HCT116 (cell line): ENCODE measurements at regions not wholly inside any gene's neighbourhood (a gene's known extent, or its start where the extent isn't known, plus 50 kb on each side); places are given as distances from the start of the nearest gene placed in this dataset.

ENCODE experiments used
- ATAC-seq: fragments of 200-7000 bp; cut with Tn5 transposase; 2 replicates; pipeline ENCODE4 v1.9.1; 2020; ENCODE audit warnings: mild to moderate bottlenecking, moderate library complexity
- BruUV-seq: library from RNA; stranded (reverse); fragments of 400-500 nt; replicated peaks from 2 replicates; lab custom pipeline; 2021; lab: Mats Ljungman, UMichigan
- CTCF ChIA-PET: fragments of 300-600 bp; sonication (Branson Sonifier 250); formaldehyde crosslinking; loops from one replicate; lab custom pipeline; 2021; ENCODE audit warnings: antibody characterized with exemption; lab: Charles Lee
- POLR2A ChIA-PET: fragments of 300-600, 350-600 bp; sonication (Branson Sonifier 250); formaldehyde crosslinking; loops from one replicate; lab custom pipeline; 2021; ENCODE audit warnings: antibody characterized with exemption; lab: Charles Lee
- RAD21 ChIA-PET, 2 experiments: fragments of 300-600 bp; sonication (Branson Sonifier 250); formaldehyde crosslinking; loops; one replicate each; lab custom pipeline; 2023; ENCODE audit warnings: low total read pairs in 2 of 2; ENCODE audit not compliant: uncharacterized antibody in 2 of 2, unreplicated experiment in 2 of 2, low non-redundant PET in 1 of 2; lab: Charles Lee
- DNase-seq: peaks from one replicate; pipeline ENCODE4 v3.0.0-alpha.2; 2010; ENCODE audit warnings: low read depth, low spot score
- H2AFZ ChIP-seq: fragments of 200-600 bp; shearing (Covaris generic), sonication (generic); 2 replicates; pipeline ENCODE4 v1.6.1; 2017; ENCODE audit warnings: low read depth, mixed run types, mixed read lengths, antibody characterized with exemption, low read length; ENCODE audit not compliant: poor library complexity, severe bottlenecking
- H3K27ac ChIP-seq: 2 replicates; pipeline ENCODE4 v1.5.1; 2012; ENCODE audit warnings: low read depth, low read length
- H3K27me3 ChIP-seq: fragments of 200-600 bp; sonication (generic); 2 replicates; pipeline ENCODE4 v1.6.1; 2016; ENCODE audit warnings: mixed run types, low read length, mixed read lengths; ENCODE audit not compliant: insufficient read depth
- H3K36me3 ChIP-seq, 2 experiments: fragments of 200-500 bp in 1 of 2; fragments of 200-600 bp in 1 of 2; sonication (Bioruptor generic) in 1 of 2; sonication (generic) in 1 of 2; 2 replicates each; pipeline versions ENCODE4 v1.5.1 to v1.6.1; 2014 to 2016; ENCODE audit warnings: low read length in 2 of 2, inconsistent platforms in 1 of 2, mixed read lengths in 1 of 2, mixed run types in 1 of 2; ENCODE audit not compliant: insufficient read depth in 2 of 2, control insufficient read depth in 1 of 2
- H3K4me1 ChIP-seq, 2 experiments: fragments of 200-600 bp in 1 of 2; sonication (generic) in 1 of 2; 2 replicates each; pipeline versions ENCODE4 v1.5.1 to v1.6.1; 2012 to 2017; ENCODE audit warnings: low read length in 2 of 2, inconsistent platforms in 1 of 2, mild to moderate bottlenecking in 1 of 2, mixed read lengths in 1 of 2, mixed run types in 1 of 2, moderate library complexity in 1 of 2; ENCODE audit not compliant: insufficient read depth in 2 of 2, control insufficient read depth in 1 of 2
- H3K4me2 ChIP-seq: fragments of 200-600 bp; sonication (generic); 2 replicates; pipeline ENCODE4 v1.6.1; 2017; ENCODE audit warnings: mixed run types, low read length, mixed read lengths
- H3K4me3 ChIP-seq, 2 experiments: fragments of 200-600 bp in 1 of 2; sonication (generic) in 1 of 2; replicated peaks in 1 of 2; 2 replicates each; pipeline ENCODE4 v1.5.1; 2011 to 2016; ENCODE audit warnings: low read length in 2 of 2, control low read depth in 1 of 2, low read depth in 1 of 2, mild to moderate bottlenecking in 1 of 2, mixed read lengths in 1 of 2, mixed run types in 1 of 2
- H3K79me2 ChIP-seq: fragments of 200-600 bp; sonication (generic); 2 replicates; pipeline ENCODE4 v1.6.1; 2017; ENCODE audit warnings: mild to moderate bottlenecking, mixed run types, low read length, moderate library complexity, mixed read lengths; ENCODE audit not compliant: insufficient read depth
- H3K9ac ChIP-seq: fragments of 200-600 bp; sonication (generic); 2 replicates; pipeline ENCODE4 v1.6.1; 2016; ENCODE audit warnings: low read length, mixed read lengths
- H3K9me2 ChIP-seq: fragments of 200-600 bp; sonication (generic), shearing (Covaris generic); 2 replicates; pipeline ENCODE4 v1.6.1; 2017; ENCODE audit warnings: mixed run types, mild to moderate bottlenecking, moderate library complexity; ENCODE audit not compliant: insufficient read depth
- H3K9me3 ChIP-seq, 2 experiments: fragments of 200-500 bp in 1 of 2; fragments of 200-600 bp in 1 of 2; sonication (Bioruptor generic) in 1 of 2; sonication (generic) in 1 of 2; 2 replicates each; pipeline ENCODE4 v1.6.1; 2014 to 2017; ENCODE audit warnings: low read length in 2 of 2, mixed read lengths in 2 of 2, inconsistent platforms in 1 of 2, low read depth in 1 of 2, mild to moderate bottlenecking in 1 of 2, mixed run types in 1 of 2, moderate library complexity in 1 of 2; ENCODE audit not compliant: control insufficient read depth in 1 of 2, insufficient read depth in 1 of 2
- H4K20me1 ChIP-seq: fragments of 200-600 bp; sonication (generic), shearing (Covaris generic); 2 replicates; pipeline ENCODE4 v1.6.1; 2017; ENCODE audit warnings: mixed run types, mild to moderate bottlenecking, moderate library complexity; ENCODE audit not compliant: insufficient read depth
- CBX3 ChIP-seq: IDR thresholded peaks from 2 replicates; pipeline ENCODE4 v1.6.1; 2012; ENCODE audit warnings: low read depth
- CEBPB ChIP-seq: IDR thresholded peaks from 2 replicates; pipeline ENCODE4 v1.6.1; 2012; ENCODE audit warnings: low read depth
- FOSL1 ChIP-seq: IDR thresholded peaks from 2 replicates; pipeline ENCODE4 v1.6.1; 2012; ENCODE audit warnings: low read depth
- JUND ChIP-seq: IDR thresholded peaks from 2 replicates; pipeline ENCODE4 v1.6.1; 2012
- MAX ChIP-seq: IDR thresholded peaks from 2 replicates; pipeline ENCODE4 v1.6.1; 2012
- POLR2A ChIP-seq: IDR thresholded peaks from 2 replicates; pipeline ENCODE4 v1.7.0; 2011; ENCODE audit warnings: borderline replicate concordance; ENCODE audit not compliant: insufficient read depth, insufficient read length; ENCODE audit errors: extremely low read depth
- SIN3A ChIP-seq: IDR thresholded peaks from 2 replicates; pipeline ENCODE4 v1.6.1; 2012; ENCODE audit warnings: low read depth
- YY1 ChIP-seq: IDR thresholded peaks from 2 replicates; pipeline ENCODE4 v1.6.1; 2011; ENCODE audit warnings: low read length, low read depth, moderate library complexity, mild to moderate bottlenecking; ENCODE audit not compliant: insufficient replicate concordance; ENCODE audit errors: extremely low read depth
- ZBTB33 ChIP-seq: IDR thresholded peaks from 2 replicates; pipeline ENCODE4 v1.6.1; 2011; ENCODE audit warnings: mild to moderate bottlenecking, low read length, moderate library complexity; ENCODE audit not compliant: insufficient replicate concordance; ENCODE audit errors: extremely low read depth
- intact Hi-C: fragments of 100-400 bp; cut with micrococcal nuclease; formaldehyde crosslinking; loops from 2 replicates; pipeline ENCODE4 v1.10.0; 2022

- no TSS peak for BruUV-seq
- CTCF ChIA-PET: no interaction called here
- intact Hi-C loops: no loop called here
- no peak for TF ChIP-seq POLR2A
- TF ChIP-seq CEBPB: no peak
- no peak for TF ChIP-seq MAX
- TF ChIP-seq CBX3: no peak
- TF ChIP-seq SIN3A: no peak
- no peak for TF ChIP-seq YY1
- TF ChIP-seq FOSL1: no peak
- TF ChIP-seq ZBTB33: no peak
- TF ChIP-seq JUND: no peak
- TF ChIP-seq, all 23 proteins: peak for 0
- H3K36me3 ChIP-seq: no peaks in the 10 kb centered on the region
- H3K9ac ChIP-seq: no peak overlapping the region
- no peak overlapping the region for H3K4me2 ChIP-seq
- H3K4me1 ChIP-seq: peaks cover 0 to 5% of the 10 kb centered on the region in 2 experiments; a peak in 2 of 4 replicates
- no peaks in the 10 kb centered on the region for H3K79me2 ChIP-seq
- H2AFZ ChIP-seq: no peak overlapping the region
- no peaks in the 10 kb centered on the region for H3K9me2 ChIP-seq
- no peaks in the 10 kb centered on the region for H4K20me1 ChIP-seq
- no peak for ATAC-seq
- H3K9me3 ChIP-seq: no peaks in the 10 kb centered on the region
- no peak for DNase-seq
- no peak overlapping the region for H3K4me3 ChIP-seq
- no peak overlapping the region for H3K27ac ChIP-seq
- ChIA-PET RAD21 (no interaction called here), POLR2A (no interaction called here)
- no peaks in the 10 kb centered on the region for H3K27me3 ChIP-seq
These were observed 240.3 kb upstream of the KLF6 start for GRCh38 chr10:4025339-4025738.
